ENCODE measurements at regions not wholly inside any gene's neighbourhood (a gene's known extent, or its start where the extent isn't known, plus 50 kb on each side); places are given as distances from the start of the nearest gene placed in this dataset.

GRCh38 chr4:103305355-103305754 is 107.2 kb upstream of the CENPE start:
- DNase-seq (ENCODE audit: low spot score) (no peak), ATAC-seq (no peak)
- TF ChIP-seq ZNF114 (CRISPR knock-in tag; IDR thresholded peaks at IDR 0.05): no peak
- no peak for TF ChIP-seq ZNF331 (CRISPR knock-in tag; IDR thresholded peaks at IDR 0.05; ENCODE audit: low read depth)
- TF ChIP-seq STAT1 (IDR thresholded peaks at IDR 0.05; ENCODE audit: unreplicated experiment): no peak
- TF ChIP-seq ETS1 (IDR thresholded peaks at IDR 0.05): no peak
- no peak for TF ChIP-seq CREB1 (CRISPR knock-in tag; IDR thresholded peaks at IDR 0.05; ENCODE audit: low read depth)
- no peak for TF ChIP-seq POLR2AphosphoS5 (IDR thresholded peaks at IDR 0.05; ENCODE audit: low read depth)
- no peak for TF ChIP-seq NANOG (IDR thresholded peaks at IDR 0.05; ENCODE audit: borderline replicate concordance)
- no peak for TF ChIP-seq JUNB (IDR thresholded peaks at IDR 0.05; ENCODE audit: unreplicated experiment)
- TF ChIP-seq EZH2 (IDR thresholded peaks at IDR 0.05; ENCODE audit: low read depth, unreplicated experiment): no peak
- no peak for TF ChIP-seq CTCF (conservative IDR thresholded peaks at IDR 0.05; ENCODE audit: low read depth in 2 of 2)
- TF ChIP-seq ZNF462 (CRISPR knock-in tag; IDR thresholded peaks at IDR 0.05): no peak
- no peak for TF ChIP-seq REST (IDR thresholded peaks at IDR 0.05; ENCODE audit: unreplicated experiment)
- no peak for TF ChIP-seq EZH2phosphoT487 (IDR thresholded peaks at IDR 0.05; ENCODE audit: unreplicated experiment)
- no peaks in the 10 kb centered on the region for H3K9me2 ChIP-seq (ENCODE audit: insufficient read depth)
- H3F3A ChIP-seq (replicated peaks; ENCODE audit: low read depth): no peaks in the 10 kb centered on the region
- no peak overlapping the region for H3K4me3 ChIP-seq
- Mint-ChIP-seq H3K36me3 (ENCODE audit: low read depth) (peaks cover 4% of the 10 kb centered on the region; the same call in 2 of the 3 replicates), H3K9me3 (no peaks in the 10 kb centered on the region), H3K27ac (no peak overlapping the region; the same call in 1 of the 2 replicates), H3K4me1 (peaks cover 25% of the 10 kb centered on the region), H3K27me3 (ENCODE audit: insufficient read depth, low read depth, poor library complexity) (no peaks in the 10 kb centered on the region), H3K4me3 (no peak overlapping the region)
- no peaks in the 10 kb centered on the region for H3K27me3 ChIP-seq (ENCODE audit: insufficient read depth)
- H3K4me1 ChIP-seq (ENCODE audit: insufficient read depth): peaks cover 26% of the 10 kb centered on the region
- H3K27ac ChIP-seq (ENCODE audit: low read depth): no peak overlapping the region
- no peaks in the 10 kb centered on the region for H4K20me1 ChIP-seq (replicated peaks; ENCODE audit: insufficient read depth)
- no peak overlapping the region for H3K4me2 ChIP-seq
- no peak overlapping the region for H2AFZ ChIP-seq
- 0 out of 2 replicates have a peak, but pooled peaks cover 4% of the 10 kb centered on the region for H3K79me2 ChIP-seq (replicated peaks; ENCODE audit: insufficient read depth)
- H3K36me3 ChIP-seq (ENCODE audit: insufficient read depth): no peaks in the 10 kb centered on the region
